Mucosa of descending colon (tissue), 3 donors: ENCODE measurements at regions not wholly inside any gene's neighbourhood (a gene's known extent, or its start where the extent isn't known, plus 50 kb on each side); places are given as distances from the start of the nearest gene placed in this dataset.

Source experiments
- ATAC-seq: fragments of 200-7000 bp; cut with Tn5 transposase; one replicate; pipeline ENCODE4 v1.9.1; 2020; ENCODE audit warnings: mild to moderate bottlenecking, moderate library complexity
- DNase-seq, 3 donors: peaks; one replicate each; pipeline ENCODE4 v3.0.0-alpha.2; 2020
- H3K36me3 ChIP-seq: fragments of 200-600 bp; one replicate; pipeline ENCODE4 v1.8.0; 2021; ENCODE audit warnings: low read depth, mild to moderate bottlenecking
- H3K4me1 ChIP-seq: fragments of 200-600 bp; one replicate; pipeline ENCODE4 v1.8.0; 2021; ENCODE audit warnings: low read depth, mild to moderate bottlenecking
- H3K4me3 ChIP-seq: fragments of 200-600 bp; one replicate; pipeline ENCODE4 v1.8.0; 2021; ENCODE audit warnings: mild to moderate bottlenecking
- H3K9me3 ChIP-seq: fragments of 200-600 bp; one replicate; pipeline ENCODE4 v1.8.0; 2021; ENCODE audit warnings: mild to moderate bottlenecking
- intact Hi-C, 2 donors: fragments of 100-400 bp; cut with DNase I in 1 of 2; cut with micrococcal nuclease in 1 of 2; formaldehyde crosslinking; loops; one replicate each; pipeline versions ENCODE4 v1.11.0 to v1.11.1; 2022; cut with DNase I, micrococcal nuclease
- TF ChIP-seq, protein P1 (sequence below): fragments of 200-600 bp; IDR thresholded peaks from one replicate; pipeline ENCODE4 v1.8.0; 2022; ENCODE audit warnings: antibody characterized with exemption, mild to moderate bottlenecking
- donor health status: DM: no; HTN: no; CAD: no; lungs with moderate emphysema.
- donor health status: DM: no; HTN: no; CAD: no.
- donor health status: DM: no; HTN: yes; CAD: no.

DNA sequence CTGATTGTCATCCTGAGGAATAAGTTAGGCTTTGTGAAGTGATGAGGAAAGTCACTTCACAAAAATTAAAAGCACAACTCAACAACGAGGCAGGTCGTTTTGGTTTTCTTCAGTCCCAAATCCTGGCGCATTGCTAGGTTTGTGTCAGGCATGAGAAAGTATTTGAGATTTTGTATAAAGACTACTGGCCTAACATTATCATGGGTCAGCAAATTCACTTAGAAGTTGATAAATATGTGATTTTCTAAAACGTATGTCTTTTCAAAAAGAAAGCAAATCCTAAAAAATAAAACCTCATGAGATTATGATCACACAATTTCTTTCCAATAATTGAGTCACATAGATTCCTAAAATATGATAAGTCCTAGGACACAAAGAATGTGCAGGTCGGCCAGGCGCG lies 395.8 kb upstream of the RORA start:
- H3K4me1 ChIP-seq: no peaks in the 10 kb centered on the region
- TF ChIP-seq, protein P1, sequence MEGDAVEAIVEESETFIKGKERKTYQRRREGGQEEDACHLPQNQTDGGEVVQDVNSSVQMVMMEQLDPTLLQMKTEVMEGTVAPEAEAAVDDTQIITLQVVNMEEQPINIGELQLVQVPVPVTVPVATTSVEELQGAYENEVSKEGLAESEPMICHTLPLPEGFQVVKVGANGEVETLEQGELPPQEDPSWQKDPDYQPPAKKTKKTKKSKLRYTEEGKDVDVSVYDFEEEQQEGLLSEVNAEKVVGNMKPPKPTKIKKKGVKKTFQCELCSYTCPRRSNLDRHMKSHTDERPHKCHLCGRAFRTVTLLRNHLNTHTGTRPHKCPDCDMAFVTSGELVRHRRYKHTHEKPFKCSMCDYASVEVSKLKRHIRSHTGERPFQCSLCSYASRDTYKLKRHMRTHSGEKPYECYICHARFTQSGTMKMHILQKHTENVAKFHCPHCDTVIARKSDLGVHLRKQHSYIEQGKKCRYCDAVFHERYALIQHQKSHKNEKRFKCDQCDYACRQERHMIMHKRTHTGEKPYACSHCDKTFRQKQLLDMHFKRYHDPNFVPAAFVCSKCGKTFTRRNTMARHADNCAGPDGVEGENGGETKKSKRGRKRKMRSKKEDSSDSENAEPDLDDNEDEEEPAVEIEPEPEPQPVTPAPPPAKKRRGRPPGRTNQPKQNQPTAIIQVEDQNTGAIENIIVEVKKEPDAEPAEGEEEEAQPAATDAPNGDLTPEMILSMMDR: no peak
- DNase-seq (no peak), ATAC-seq (no peak)
- intact Hi-C loops: no loop called here
- H3K9me3 ChIP-seq: no peaks in the 10 kb centered on the region
- no peaks in the 10 kb centered on the region for H3K36me3 ChIP-seq
- no peak overlapping the region for H3K4me3 ChIP-seq

DNA sequence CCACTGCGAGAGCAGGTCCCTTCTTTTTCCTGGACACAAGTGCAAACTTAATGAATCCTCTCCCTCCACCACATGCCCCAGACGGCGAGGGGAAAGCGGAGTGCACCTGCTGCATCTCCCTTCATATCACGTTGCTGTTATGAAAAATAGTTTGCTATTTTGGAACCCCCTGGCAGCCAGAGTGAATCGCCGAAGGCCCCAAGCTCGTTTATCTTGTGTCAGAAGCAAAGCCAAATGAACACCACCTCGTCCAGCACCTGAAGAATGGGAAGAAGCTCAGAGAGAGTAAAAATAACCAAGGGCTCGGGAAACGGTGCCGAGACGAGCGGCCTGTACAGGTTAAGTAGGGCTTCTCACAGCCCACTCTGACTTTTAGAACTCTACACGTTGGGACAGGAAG lies 394.6 kb upstream of the RORA start:
- TF ChIP-seq, protein P1: no peak
- Histone ChIP-seq H3K9me3 (no peaks in the 10 kb centered on the region), H3K36me3 (no peaks in the 10 kb centered on the region), H3K4me1 (no peaks in the 10 kb centered on the region), H3K4me3 (no peak overlapping the region)
- intact Hi-C loops: no loop called here
- no peak for DNase-seq
- ATAC-seq: no peak

DNA sequence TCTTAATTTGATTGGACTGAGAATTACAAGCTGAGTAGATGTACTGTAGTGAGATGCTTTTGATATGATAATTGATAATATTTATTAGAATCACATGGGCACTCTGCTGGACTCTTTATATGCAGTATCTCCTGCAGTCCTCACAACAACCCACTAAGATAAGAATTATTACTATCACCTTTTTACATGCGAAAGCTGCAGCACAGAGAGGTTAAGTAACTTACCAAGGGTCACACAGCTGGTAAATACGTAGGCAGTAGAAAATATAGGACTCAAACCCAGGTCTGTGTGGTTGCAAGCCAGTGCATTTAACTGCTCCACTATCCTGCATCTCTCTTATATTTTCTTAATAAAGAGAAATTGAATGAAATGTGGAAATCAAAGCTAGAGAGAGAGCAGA lies 392.8 kb upstream of the RORA start:
- H3K4me3 ChIP-seq: no peak overlapping the region
- TF ChIP-seq, protein P1: no peak
- DNase-seq (no peak), ATAC-seq (no peak)
- no peaks in the 10 kb centered on the region for H3K36me3 ChIP-seq
- no peaks in the 10 kb centered on the region for H3K4me1 ChIP-seq
- peaks cover 3% of the 10 kb centered on the region for H3K9me3 ChIP-seq
- intact Hi-C loops: no loop called here

DNA sequence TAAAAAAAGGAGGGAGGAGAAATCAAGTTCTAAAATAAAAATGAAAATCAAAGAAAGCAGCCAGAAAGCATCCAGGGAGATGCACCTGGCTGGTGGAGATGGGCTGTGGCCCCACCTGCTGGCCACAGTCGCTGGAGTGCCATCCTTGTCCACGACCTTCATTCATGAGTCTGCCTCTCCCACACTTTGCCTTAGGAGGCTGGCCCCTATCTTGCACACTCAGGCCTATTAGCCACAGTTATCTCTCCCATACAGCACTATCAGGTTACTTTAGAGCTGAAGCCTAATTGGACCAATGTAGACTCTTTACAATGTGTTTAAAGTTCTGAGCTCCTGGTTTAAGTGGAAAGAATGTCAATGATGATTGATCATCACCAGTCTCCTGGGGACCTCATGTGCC lies 392.0 kb upstream of the RORA start:
- DNase-seq: peak in 2 of 3 donors; percentile 24 to 38
- H3K9me3 ChIP-seq: peaks cover 3% of the 10 kb centered on the region
- TF ChIP-seq, protein P1: no peak
- H3K4me3 ChIP-seq: no peak overlapping the region
- intact Hi-C loops: no loop called here
- H3K4me1 ChIP-seq: no peaks in the 10 kb centered on the region
- H3K36me3 ChIP-seq: no peaks in the 10 kb centered on the region
- peak; percentile 34 for ATAC-seq

DNA sequence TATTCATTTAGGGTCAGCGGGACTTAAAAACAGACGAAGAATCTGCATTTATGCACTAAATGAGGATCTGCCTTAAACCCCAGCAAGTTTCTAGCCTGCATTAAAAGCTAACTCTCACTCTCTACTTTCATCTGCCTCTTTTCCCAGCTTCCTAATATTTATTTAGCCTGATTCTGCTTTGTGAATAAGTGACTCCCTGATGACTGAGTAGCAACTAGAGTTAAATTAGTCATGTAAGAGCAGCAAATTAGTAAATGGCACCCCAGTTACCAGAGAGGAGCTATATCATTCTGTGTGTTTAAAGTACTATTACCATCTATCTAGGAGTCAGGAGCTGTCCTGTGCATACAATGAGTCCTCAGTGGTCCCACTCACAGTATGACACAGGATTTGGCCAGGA lies 391.0 kb upstream of the RORA start:
- Histone ChIP-seq H3K4me1 (no peaks in the 10 kb centered on the region), H3K4me3 (no peak overlapping the region), H3K36me3 (no peaks in the 10 kb centered on the region), H3K9me3 (peaks cover 3% of the 10 kb centered on the region)
- ATAC-seq: no peak
- TF ChIP-seq, protein P1: no peak
- intact Hi-C loops: no loop called here
- DNase-seq: no peak

DNA sequence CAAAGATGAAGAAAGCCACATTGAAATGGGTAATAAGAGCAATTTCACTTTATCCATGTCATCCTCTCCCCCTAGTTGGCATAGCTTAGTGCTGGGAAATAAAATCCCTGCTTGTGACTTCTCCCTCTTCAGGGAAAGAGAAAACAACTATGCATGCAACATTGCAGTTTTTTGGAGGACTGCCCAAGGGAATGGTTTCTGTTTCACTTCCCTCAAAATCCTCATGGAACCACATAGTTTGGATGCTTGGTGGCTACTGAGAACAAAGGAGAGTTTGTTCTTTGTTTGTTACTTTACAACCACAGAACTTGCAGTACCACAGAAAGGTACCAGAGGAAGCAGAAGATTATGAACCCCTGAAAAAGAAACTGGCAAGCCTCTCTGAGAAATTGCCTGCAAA lies 384.6 kb upstream of the RORA start:
- peaks cover 6% of the 10 kb centered on the region for H3K9me3 ChIP-seq
- no peaks in the 10 kb centered on the region for H3K36me3 ChIP-seq
- no peaks in the 10 kb centered on the region for H3K4me1 ChIP-seq
- TF ChIP-seq, protein P1: no peak
- DNase-seq (no peak), ATAC-seq (no peak)
- intact Hi-C loops: no loop called here
- H3K4me3 ChIP-seq: no peak overlapping the region
